HCT116 (cell line): ENCODE measurements at regions not wholly inside any gene's neighbourhood (a gene's known extent, or its start where the extent isn't known, plus 50 kb on each side); places are given as distances from the start of the nearest gene placed in this dataset.

ENCODE experiments used
- ATAC-seq: fragments of 200-7000 bp; cut with Tn5 transposase; 2 replicates; pipeline ENCODE4 v1.9.1; 2020; ENCODE audit warnings: mild to moderate bottlenecking, moderate library complexity
- BruUV-seq: library from RNA; stranded (reverse); fragments of 400-500 nt; replicated peaks from 2 replicates; lab custom pipeline; 2021; lab: Mats Ljungman, UMichigan
- CTCF ChIA-PET: fragments of 300-600 bp; sonication (Branson Sonifier 250); formaldehyde crosslinking; loops from one replicate; lab custom pipeline; 2021; ENCODE audit warnings: antibody characterized with exemption; lab: Charles Lee
- POLR2A ChIA-PET: fragments of 300-600, 350-600 bp; sonication (Branson Sonifier 250); formaldehyde crosslinking; loops from one replicate; lab custom pipeline; 2021; ENCODE audit warnings: antibody characterized with exemption; lab: Charles Lee
- RAD21 ChIA-PET, 2 experiments: fragments of 300-600 bp; sonication (Branson Sonifier 250); formaldehyde crosslinking; loops; one replicate each; lab custom pipeline; 2023; ENCODE audit warnings: low total read pairs in 2 of 2; ENCODE audit not compliant: uncharacterized antibody in 2 of 2, unreplicated experiment in 2 of 2, low non-redundant PET in 1 of 2; lab: Charles Lee
- DNase-seq: peaks from one replicate; pipeline ENCODE4 v3.0.0-alpha.2; 2010; ENCODE audit warnings: low read depth, low spot score
- H2AFZ ChIP-seq: fragments of 200-600 bp; shearing (Covaris generic), sonication (generic); 2 replicates; pipeline ENCODE4 v1.6.1; 2017; ENCODE audit warnings: low read depth, mixed run types, mixed read lengths, antibody characterized with exemption, low read length; ENCODE audit not compliant: poor library complexity, severe bottlenecking
- H3K27ac ChIP-seq: 2 replicates; pipeline ENCODE4 v1.5.1; 2012; ENCODE audit warnings: low read depth, low read length
- H3K27me3 ChIP-seq: fragments of 200-600 bp; sonication (generic); 2 replicates; pipeline ENCODE4 v1.6.1; 2016; ENCODE audit warnings: mixed run types, low read length, mixed read lengths; ENCODE audit not compliant: insufficient read depth
- H3K36me3 ChIP-seq, 2 experiments: fragments of 200-500 bp in 1 of 2; fragments of 200-600 bp in 1 of 2; sonication (Bioruptor generic) in 1 of 2; sonication (generic) in 1 of 2; 2 replicates each; pipeline versions ENCODE4 v1.5.1 to v1.6.1; 2014 to 2016; ENCODE audit warnings: low read length in 2 of 2, inconsistent platforms in 1 of 2, mixed read lengths in 1 of 2, mixed run types in 1 of 2; ENCODE audit not compliant: insufficient read depth in 2 of 2, control insufficient read depth in 1 of 2
- H3K4me1 ChIP-seq, 2 experiments: fragments of 200-600 bp in 1 of 2; sonication (generic) in 1 of 2; 2 replicates each; pipeline versions ENCODE4 v1.5.1 to v1.6.1; 2012 to 2017; ENCODE audit warnings: low read length in 2 of 2, inconsistent platforms in 1 of 2, mild to moderate bottlenecking in 1 of 2, mixed read lengths in 1 of 2, mixed run types in 1 of 2, moderate library complexity in 1 of 2; ENCODE audit not compliant: insufficient read depth in 2 of 2, control insufficient read depth in 1 of 2
- H3K4me2 ChIP-seq: fragments of 200-600 bp; sonication (generic); 2 replicates; pipeline ENCODE4 v1.6.1; 2017; ENCODE audit warnings: mixed run types, low read length, mixed read lengths
- H3K4me3 ChIP-seq, 2 experiments: fragments of 200-600 bp in 1 of 2; sonication (generic) in 1 of 2; replicated peaks in 1 of 2; 2 replicates each; pipeline ENCODE4 v1.5.1; 2011 to 2016; ENCODE audit warnings: low read length in 2 of 2, control low read depth in 1 of 2, low read depth in 1 of 2, mild to moderate bottlenecking in 1 of 2, mixed read lengths in 1 of 2, mixed run types in 1 of 2
- H3K79me2 ChIP-seq: fragments of 200-600 bp; sonication (generic); 2 replicates; pipeline ENCODE4 v1.6.1; 2017; ENCODE audit warnings: mild to moderate bottlenecking, mixed run types, low read length, moderate library complexity, mixed read lengths; ENCODE audit not compliant: insufficient read depth
- H3K9ac ChIP-seq: fragments of 200-600 bp; sonication (generic); 2 replicates; pipeline ENCODE4 v1.6.1; 2016; ENCODE audit warnings: low read length, mixed read lengths
- H3K9me2 ChIP-seq: fragments of 200-600 bp; sonication (generic), shearing (Covaris generic); 2 replicates; pipeline ENCODE4 v1.6.1; 2017; ENCODE audit warnings: mixed run types, mild to moderate bottlenecking, moderate library complexity; ENCODE audit not compliant: insufficient read depth
- H3K9me3 ChIP-seq, 2 experiments: fragments of 200-500 bp in 1 of 2; fragments of 200-600 bp in 1 of 2; sonication (Bioruptor generic) in 1 of 2; sonication (generic) in 1 of 2; 2 replicates each; pipeline ENCODE4 v1.6.1; 2014 to 2017; ENCODE audit warnings: low read length in 2 of 2, mixed read lengths in 2 of 2, inconsistent platforms in 1 of 2, low read depth in 1 of 2, mild to moderate bottlenecking in 1 of 2, mixed run types in 1 of 2, moderate library complexity in 1 of 2; ENCODE audit not compliant: control insufficient read depth in 1 of 2, insufficient read depth in 1 of 2
- H4K20me1 ChIP-seq: fragments of 200-600 bp; sonication (generic), shearing (Covaris generic); 2 replicates; pipeline ENCODE4 v1.6.1; 2017; ENCODE audit warnings: mixed run types, mild to moderate bottlenecking, moderate library complexity; ENCODE audit not compliant: insufficient read depth
- CBX3 ChIP-seq: IDR thresholded peaks from 2 replicates; pipeline ENCODE4 v1.6.1; 2012; ENCODE audit warnings: low read depth
- CEBPB ChIP-seq: IDR thresholded peaks from 2 replicates; pipeline ENCODE4 v1.6.1; 2012; ENCODE audit warnings: low read depth
- EGR1 ChIP-seq: IDR thresholded peaks from 2 replicates; pipeline ENCODE4 v1.6.1; 2012; ENCODE audit warnings: low read depth
- ELF1 ChIP-seq: IDR thresholded peaks from 2 replicates; pipeline ENCODE4 v1.6.1; 2012; ENCODE audit warnings: low read depth, borderline replicate concordance
- JUND ChIP-seq: IDR thresholded peaks from 2 replicates; pipeline ENCODE4 v1.6.1; 2012
- POLR2A ChIP-seq: IDR thresholded peaks from 2 replicates; pipeline ENCODE4 v1.7.0; 2011; ENCODE audit warnings: borderline replicate concordance; ENCODE audit not compliant: insufficient read depth, insufficient read length; ENCODE audit errors: extremely low read depth
- POLR2AphosphoS5 ChIP-seq: IDR thresholded peaks from 2 replicates; pipeline ENCODE4 v1.6.1; 2011; ENCODE audit warnings: mild to moderate bottlenecking, low read depth, low read length, moderate library complexity
- RAD21 ChIP-seq: IDR thresholded peaks from 2 replicates; pipeline ENCODE4 v1.6.1; 2012; ENCODE audit warnings: low read depth, mild to moderate bottlenecking
- SIN3A ChIP-seq: IDR thresholded peaks from 2 replicates; pipeline ENCODE4 v1.6.1; 2012; ENCODE audit warnings: low read depth
- SRF ChIP-seq: IDR thresholded peaks from 2 replicates; pipeline ENCODE4 v1.6.1; 2012; ENCODE audit warnings: low read depth
- TCF7L2 ChIP-seq: IDR thresholded peaks from 2 replicates; pipeline ENCODE4 v1.7.0; 2011; ENCODE audit warnings: borderline replicate concordance, inconsistent platforms; ENCODE audit not compliant: insufficient read depth, insufficient read length; ENCODE audit errors: extremely low read depth
- YY1 ChIP-seq: IDR thresholded peaks from 2 replicates; pipeline ENCODE4 v1.6.1; 2011; ENCODE audit warnings: low read length, low read depth, moderate library complexity, mild to moderate bottlenecking; ENCODE audit not compliant: insufficient replicate concordance; ENCODE audit errors: extremely low read depth
- ZNF274 ChIP-seq: fragments of 200-500 bp; sonication (Bioruptor generic); IDR thresholded peaks from 2 replicates; pipeline ENCODE4 v1.6.1; 2014; ENCODE audit warnings: mild to moderate bottlenecking, low read depth, low read length, inconsistent platforms
- intact Hi-C: fragments of 100-400 bp; cut with micrococcal nuclease; formaldehyde crosslinking; loops from 2 replicates; pipeline ENCODE4 v1.10.0; 2022
- TF ChIP-seq, protein P1 (sequence below): IDR thresholded peaks from 2 replicates; pipeline ENCODE4 v1.6.1; 2012
- TF ChIP-seq, protein P2 (sequence below): IDR thresholded peaks from 2 replicates; pipeline ENCODE4 v1.6.1; 2011; ENCODE audit warnings: mild to moderate bottlenecking, low read length, moderate library complexity; ENCODE audit not compliant: insufficient replicate concordance; ENCODE audit errors: extremely low read depth
- TF ChIP-seq, protein P3 (sequence below): IDR thresholded peaks from 2 replicates; pipeline ENCODE4 v1.6.1; 2012
- TF ChIP-seq, protein P4 (sequence below), 3 experiments: fragments of 200-600 bp in 1 of 3; sonication (generic) in 1 of 3; IDR thresholded peaks in 2 of 3; conservative IDR thresholded peaks in 1 of 3; 2 replicates each; pipeline ENCODE4 v1.5.1; 2012 to 2017; ENCODE audit warnings: low read depth in 2 of 3, low read length in 2 of 3, antibody characterized with exemption in 1 of 3, borderline replicate concordance in 1 of 3, control low read depth in 1 of 3, mild to moderate bottlenecking in 1 of 3, mixed read lengths in 1 of 3, mixed run types in 1 of 3, moderate library complexity in 1 of 3; ENCODE audit not compliant: insufficient read depth in 1 of 3

DNA sequence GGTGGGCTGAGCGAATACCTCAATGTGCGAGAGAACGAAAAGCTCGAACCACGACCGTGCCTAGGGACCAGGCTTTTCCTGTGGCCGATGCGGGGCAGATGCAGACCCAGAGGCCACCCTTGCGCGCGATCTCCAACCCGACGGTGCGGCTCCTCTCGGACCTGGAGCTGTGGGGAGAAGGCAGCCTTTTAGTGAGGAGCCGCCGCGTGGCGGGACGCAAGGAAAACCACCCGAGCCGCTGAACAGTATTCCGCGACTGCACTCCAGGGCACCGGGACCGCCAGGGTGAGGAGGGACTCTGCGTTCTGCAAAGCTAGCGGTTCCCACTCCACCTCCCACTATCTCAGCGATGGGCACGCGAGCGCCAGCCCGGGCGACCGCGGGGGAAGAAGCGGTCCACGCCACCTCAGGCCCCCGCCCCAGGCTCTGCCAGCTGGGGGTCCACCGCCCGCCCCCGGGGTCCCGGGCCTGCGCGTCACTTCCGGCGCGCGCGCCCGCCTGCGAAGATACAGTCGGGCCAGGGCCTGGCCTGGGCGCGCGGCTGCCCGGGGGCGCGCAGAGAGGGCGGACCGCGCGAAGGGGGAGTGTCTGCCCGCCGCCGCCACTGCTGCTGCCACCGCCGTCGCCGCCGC is 66.5 kb upstream of the PRKACB start (continued):
- TF ChIP-seq SIN3A (peak; percentile 61), POLR2AphosphoS5 (peak; percentile 81), JUND (no peak)
- TF ChIP-seq, protein P1, sequence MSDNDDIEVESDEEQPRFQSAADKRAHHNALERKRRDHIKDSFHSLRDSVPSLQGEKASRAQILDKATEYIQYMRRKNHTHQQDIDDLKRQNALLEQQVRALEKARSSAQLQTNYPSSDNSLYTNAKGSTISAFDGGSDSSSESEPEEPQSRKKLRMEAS, result peak; percentile 74

DNA sequence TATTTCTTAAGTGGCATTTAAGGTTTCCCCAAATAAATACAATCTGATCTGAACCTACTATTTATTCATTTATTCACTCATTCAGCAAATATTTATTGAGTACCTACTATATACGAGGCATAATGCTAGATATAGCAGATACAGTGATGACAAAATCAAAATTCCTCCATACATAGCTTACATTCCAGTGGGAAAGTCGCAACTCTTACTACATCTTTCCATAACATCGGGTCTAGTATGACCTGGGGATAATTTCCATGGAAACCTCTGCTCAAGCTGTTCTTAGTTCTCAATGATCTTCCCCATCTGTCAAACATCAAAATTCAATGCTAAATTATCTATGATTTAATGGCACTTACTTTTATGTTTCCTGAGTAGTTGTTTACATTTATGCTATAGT is 70.8 kb upstream of the PRKACB start:
- no peaks in the 10 kb centered on the region for H3K9me2 ChIP-seq
- RAD21 ChIA-PET, result no interaction called here
- no peaks in the 10 kb centered on the region for H3K36me3 ChIP-seq
- no peak overlapping the region for H3K4me2 ChIP-seq
- peaks cover 0 to 7% of the 10 kb centered on the region in 2 experiments; a peak in 1 of 4 replicates for H3K4me1 ChIP-seq
- no peak overlapping the region for H3K9ac ChIP-seq
- peaks cover 13% of the 10 kb centered on the region for H3K79me2 ChIP-seq
- no peak for DNase-seq
- CTCF ChIA-PET, result no interaction called here
- no peaks in the 10 kb centered on the region; a peak in 2 of 4 replicates for H3K9me3 ChIP-seq
- TF ChIP-seq CEBPB, result no peak
- no peak for TF ChIP-seq ZNF274
- TF ChIP-seq, protein P1, result no peak
- no peak for TF ChIP-seq TCF7L2
- TF ChIP-seq, protein P2, sequence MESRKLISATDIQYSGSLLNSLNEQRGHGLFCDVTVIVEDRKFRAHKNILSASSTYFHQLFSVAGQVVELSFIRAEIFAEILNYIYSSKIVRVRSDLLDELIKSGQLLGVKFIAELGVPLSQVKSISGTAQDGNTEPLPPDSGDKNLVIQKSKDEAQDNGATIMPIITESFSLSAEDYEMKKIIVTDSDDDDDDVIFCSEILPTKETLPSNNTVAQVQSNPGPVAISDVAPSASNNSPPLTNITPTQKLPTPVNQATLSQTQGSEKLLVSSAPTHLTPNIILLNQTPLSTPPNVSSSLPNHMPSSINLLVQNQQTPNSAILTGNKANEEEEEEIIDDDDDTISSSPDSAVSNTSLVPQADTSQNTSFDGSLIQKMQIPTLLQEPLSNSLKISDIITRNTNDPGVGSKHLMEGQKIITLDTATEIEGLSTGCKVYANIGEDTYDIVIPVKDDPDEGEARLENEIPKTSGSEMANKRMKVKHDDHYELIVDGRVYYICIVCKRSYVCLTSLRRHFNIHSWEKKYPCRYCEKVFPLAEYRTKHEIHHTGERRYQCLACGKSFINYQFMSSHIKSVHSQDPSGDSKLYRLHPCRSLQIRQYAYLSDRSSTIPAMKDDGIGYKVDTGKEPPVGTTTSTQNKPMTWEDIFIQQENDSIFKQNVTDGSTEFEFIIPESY, result no peak
- TF ChIP-seq EGR1, result no peak
- TF ChIP-seq SRF, result no peak
- no peak for TF ChIP-seq SIN3A
- TF ChIP-seq, protein P3, sequence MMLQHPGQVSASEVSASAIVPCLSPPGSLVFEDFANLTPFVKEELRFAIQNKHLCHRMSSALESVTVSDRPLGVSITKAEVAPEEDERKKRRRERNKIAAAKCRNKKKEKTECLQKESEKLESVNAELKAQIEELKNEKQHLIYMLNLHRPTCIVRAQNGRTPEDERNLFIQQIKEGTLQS, result no peak
- TF ChIP-seq RAD21, result no peak
- no peak for TF ChIP-seq CBX3
- no peak for TF ChIP-seq YY1
- no peak for TF ChIP-seq POLR2A
- TF ChIP-seq ELF1, result no peak
- no peak for TF ChIP-seq POLR2AphosphoS5
- TF ChIP-seq, protein P4, sequence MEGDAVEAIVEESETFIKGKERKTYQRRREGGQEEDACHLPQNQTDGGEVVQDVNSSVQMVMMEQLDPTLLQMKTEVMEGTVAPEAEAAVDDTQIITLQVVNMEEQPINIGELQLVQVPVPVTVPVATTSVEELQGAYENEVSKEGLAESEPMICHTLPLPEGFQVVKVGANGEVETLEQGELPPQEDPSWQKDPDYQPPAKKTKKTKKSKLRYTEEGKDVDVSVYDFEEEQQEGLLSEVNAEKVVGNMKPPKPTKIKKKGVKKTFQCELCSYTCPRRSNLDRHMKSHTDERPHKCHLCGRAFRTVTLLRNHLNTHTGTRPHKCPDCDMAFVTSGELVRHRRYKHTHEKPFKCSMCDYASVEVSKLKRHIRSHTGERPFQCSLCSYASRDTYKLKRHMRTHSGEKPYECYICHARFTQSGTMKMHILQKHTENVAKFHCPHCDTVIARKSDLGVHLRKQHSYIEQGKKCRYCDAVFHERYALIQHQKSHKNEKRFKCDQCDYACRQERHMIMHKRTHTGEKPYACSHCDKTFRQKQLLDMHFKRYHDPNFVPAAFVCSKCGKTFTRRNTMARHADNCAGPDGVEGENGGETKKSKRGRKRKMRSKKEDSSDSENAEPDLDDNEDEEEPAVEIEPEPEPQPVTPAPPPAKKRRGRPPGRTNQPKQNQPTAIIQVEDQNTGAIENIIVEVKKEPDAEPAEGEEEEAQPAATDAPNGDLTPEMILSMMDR (IDR thresholded peaks at IDR 0.05 in 2 of 3, conservative IDR thresholded peaks at IDR 0.05 in 1 of 3; ENCODE audit: borderline replicate concordance in 1 of 3, insufficient read depth in 1 of 3, low read depth in 2 of 3, low read length in 2 of 3), result no peak
- TF ChIP-seq, all 23 proteins: peak for 0
- intact Hi-C loops, result no loop called here
- Histone ChIP-seq H3K27me3 (no peaks in the 10 kb centered on the region), H4K20me1 (no peaks in the 10 kb centered on the region), H3K27ac (no peak overlapping the region), H2AFZ (no peak overlapping the region), H3K4me3 (no peak overlapping the region)
- POLR2A ChIA-PET, result no interaction called here
- BruUV-seq, result no TSS peak
- ATAC-seq, result no peak
